Ecto neural progenitor cell (in vitro differentiated cells): ENCODE measurements at regions not wholly inside any gene's neighbourhood (a gene's known extent, or its start where the extent isn't known, plus 50 kb on each side); places are given as distances from the start of the nearest gene placed in this dataset.

Experiments
- DNase-seq: peaks from one replicate; pipeline ENCODE4 v3.0.0-alpha.2; 2018; ENCODE audit warnings: low spot score

- no peak for DNase-seq
Measured at GRCh38 chr1:182193908-182194550, 132.5 kb upstream of the ZNF648 start.

DNA sequence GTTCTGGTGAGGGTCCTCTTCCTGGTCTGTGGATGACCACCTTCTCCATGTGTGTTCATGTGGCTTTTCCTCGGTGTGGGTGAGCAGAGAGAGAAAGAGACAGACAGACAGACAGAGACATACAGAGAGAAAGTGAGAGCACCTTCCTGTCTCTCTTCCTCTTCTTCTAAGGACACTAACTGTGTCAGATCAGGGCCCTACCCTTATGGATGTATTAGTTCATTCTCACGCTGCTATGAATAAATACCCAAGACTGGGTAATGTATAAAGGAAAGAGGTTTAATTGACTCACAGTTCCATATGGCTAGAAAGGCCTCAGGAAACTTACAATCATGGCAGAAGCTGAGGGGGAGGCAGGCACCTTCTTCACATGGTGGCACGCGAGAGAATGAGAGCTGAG, 131.5 kb upstream of the ZNF648 start:
- no peak for DNase-seq

DNA sequence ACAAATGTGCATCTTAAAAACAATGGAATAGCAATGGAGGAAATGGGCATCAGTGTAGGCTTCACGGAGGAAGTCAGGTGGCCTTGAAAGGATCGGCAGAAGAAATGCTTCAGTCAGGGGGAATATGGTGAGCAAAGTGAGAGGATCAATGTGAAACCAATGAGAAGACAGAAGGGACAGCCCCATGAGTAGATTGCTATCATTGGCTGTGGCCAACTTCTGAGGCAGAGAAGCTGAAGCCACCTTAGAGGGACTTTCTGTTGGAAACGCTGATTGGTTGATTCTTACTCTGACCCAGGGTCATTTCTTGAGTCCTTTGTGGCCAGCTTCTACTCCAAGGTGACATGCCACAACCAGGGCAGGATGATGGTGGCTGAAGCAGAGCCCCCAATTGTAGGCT, 130.7 kb upstream of the ZNF648 start:
- DNase-seq: no peak

DNA sequence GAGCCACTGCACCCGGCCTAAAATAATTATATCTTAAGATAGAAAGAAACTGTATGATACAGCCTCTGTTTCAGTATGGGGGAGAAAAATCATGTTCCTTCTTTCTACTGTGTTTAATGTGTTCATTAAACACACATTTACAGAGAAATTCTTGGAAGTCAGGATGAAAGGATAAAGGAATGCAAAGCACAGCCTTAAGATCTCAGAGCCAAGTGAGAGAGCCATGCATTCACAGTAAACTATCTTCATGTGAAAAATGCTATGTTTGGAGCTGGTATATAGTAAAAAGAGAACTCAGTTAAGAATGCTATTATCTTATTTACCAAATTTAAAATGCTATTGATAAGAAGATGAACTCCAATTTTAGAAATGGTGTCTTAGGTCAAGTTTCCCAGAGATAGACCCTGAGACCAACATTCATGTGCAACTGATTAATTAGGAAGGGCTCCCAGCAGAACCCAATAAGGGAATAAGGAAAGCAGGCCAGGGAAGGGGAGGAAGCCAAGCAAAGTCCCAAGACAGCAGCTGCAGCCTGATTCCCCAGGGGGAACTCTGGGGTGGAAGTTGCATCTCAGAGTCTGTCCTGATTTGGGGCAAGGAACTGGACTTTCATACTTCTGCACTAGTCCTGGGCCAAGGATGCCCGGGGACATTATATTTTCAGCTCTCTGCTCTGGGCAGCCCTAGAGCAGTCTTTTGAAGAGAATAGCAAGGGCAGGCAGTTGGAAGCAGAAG, 130.0 kb upstream of the ZNF648 start:
- no peak for DNase-seq

GRCh38 chr1:182189535-182190066, 128.1 kb upstream of the ZNF648 start:
- DNase-seq: no peak

GRCh38 chr1:182186757-182187146, 125.2 kb upstream of the ZNF648 start:
- DNase-seq: no peak

DNA sequence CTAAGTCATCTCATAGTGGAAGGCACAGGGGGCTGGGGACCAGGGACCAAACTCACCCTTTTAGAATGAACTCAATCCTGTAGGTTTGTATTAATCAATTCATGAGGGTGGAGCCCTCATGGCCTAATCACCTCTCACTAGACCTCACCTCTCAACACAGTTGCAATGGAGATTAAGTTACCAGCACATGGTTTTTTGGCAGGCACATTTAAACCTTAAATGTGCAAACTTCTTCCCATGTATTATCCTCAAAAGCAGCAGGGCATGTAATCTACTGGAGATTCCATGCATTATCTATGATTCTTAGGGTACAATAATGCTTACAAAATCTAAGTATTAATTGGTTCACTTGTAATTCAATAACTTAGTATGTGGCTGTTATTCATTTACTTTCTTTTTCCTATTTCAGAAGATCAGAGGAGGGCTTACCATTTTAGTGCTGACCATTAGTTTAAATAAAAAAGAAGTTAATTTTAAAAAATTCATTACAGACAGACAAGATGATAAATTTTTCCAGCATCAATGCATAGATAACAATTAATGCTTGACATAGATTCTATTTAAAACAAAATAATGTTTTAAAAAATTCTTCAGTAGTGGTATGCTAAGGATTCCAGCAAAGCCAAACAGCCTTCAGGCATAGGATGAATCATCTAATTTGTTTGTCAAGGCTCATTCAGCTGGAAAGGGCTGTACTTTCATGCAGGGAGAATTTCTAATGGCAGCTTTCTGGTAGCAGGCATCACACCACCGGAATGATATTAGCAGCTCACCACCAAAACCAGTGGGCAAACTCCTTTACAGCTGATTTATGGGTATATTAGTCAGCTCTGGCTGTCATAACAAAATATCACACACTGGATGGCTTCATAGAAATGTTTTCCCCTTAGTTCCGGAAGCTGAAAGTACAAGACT, 124.6 kb upstream of the ZNF648 start:
- no peak for DNase-seq

DNA sequence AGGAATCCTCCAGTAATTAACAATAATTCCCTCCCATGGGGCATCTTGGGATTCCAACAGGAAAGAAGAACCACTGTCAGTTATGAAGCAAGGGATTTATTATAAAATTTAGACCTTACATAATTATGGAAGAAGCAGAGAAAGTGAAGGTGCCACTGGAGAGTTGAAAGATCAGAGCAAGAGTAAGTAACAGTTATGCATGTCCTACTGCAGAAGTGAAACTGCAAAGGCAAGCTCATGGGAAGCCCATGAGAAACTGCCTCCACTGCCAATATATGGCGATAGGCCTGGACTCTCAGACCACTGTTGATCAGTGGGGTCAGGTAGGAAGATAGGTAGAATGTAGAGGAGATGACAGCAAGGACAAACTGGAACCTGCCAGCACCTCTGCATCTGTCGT, 123.6 kb upstream of the ZNF648 start:
- DNase-seq: no peak

DNA sequence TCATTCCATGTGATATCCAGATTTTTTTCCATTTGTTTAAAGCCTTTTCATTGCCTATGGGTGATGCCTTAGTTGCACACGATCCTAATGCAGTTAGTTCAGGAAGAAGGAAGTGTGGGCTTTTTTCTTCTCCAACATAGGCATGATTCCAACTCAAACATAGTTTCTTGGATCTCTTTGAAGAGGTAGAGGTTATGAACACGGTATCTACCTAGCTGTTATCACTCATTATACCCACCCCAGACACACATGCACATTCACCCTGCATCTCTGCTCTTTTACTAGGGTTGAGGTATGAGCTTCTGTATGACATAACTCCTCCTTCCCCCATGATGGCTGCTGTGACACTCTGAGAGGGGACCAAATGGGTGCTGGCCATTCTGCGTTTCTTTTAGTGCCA, 122.1 kb upstream of the ZNF648 start:
- no peak for DNase-seq

- no peak for DNase-seq
Measured at GRCh38 chr1:182182311-182182710, 120.8 kb upstream of the ZNF648 start.

DNA sequence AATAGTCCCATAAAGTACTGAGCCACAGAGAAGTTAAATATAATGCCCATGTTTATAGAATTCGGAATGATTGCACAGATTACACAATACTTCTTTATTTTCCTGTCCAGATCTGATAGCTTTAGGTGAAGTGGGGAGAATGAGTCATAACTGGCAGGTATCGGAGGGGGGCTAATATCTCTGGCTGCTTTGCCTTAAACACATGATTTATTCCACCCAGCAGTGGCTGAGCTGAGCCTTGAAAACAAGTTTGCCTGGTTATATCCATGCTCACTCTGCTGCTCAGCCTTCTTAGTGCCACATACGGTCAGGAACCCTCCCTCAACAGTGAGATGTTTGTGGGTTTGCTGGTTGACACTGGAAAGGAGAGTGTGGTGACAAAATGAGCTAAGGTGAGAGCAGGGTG, 119.7 kb upstream of the ZNF648 start:
- no peak for DNase-seq

DNA sequence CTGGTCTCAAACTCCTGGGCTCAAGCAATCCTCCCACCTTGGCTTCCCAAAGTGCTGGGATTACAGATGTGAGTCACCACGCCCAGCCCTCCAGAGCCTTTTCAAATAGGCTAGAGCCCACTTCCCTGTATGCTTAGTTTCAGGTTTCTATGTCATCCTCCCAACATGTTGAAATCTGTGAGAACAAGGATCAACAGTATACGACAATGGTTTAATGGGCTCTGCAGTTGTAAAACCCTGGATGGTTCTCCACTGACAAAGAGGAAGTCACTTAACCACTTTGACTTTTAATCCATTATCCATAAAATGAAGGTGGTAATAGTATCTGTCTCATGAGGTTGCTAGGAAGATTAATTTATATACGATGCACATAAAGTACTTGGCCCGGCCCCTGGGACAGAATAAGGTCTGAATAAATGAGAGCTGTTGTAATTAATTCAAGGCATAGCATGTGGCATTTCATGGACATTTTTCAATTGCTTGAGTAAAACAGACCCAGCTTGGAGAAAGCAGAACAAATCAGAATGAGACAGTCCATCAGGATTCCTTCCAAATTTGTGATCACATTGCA, 113.9 kb upstream of the ZNF648 start:
- DNase-seq: no peak

GRCh38 chr1:182174513-182174855, 113.0 kb upstream of the ZNF648 start:
- DNase-seq: no peak

GRCh38 chr1:182173808-182174512, 112.4 kb upstream of the ZNF648 start:
- no peak for DNase-seq

- no peak for DNase-seq
Measured at GRCh38 chr1:182172699-182173098, 111.2 kb upstream of the ZNF648 start.

GRCh38 chr1:182170891-182171461, 109.5 kb upstream of the ZNF648 start:
- DNase-seq: no peak

DNA sequence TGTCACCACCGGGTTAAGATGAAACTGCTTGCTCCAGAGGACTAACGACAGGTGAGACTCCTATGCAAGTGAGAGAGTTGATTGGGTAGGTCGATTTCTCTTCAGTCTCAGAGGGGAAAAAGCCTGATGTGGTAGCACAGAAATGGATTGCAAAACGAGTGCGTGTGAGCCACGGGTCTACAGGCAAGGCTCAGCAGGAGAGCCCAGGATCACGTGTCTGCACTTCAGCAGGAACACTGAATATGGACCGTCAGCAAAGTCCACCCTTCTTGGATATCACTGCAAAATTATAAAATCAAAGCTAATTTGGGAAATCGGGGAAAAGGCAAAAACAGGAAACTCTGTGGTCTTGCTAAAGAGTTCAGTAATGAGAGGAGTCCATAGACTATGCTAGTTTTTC, 107.7 kb upstream of the ZNF648 start:
- DNase-seq: no peak

DNA sequence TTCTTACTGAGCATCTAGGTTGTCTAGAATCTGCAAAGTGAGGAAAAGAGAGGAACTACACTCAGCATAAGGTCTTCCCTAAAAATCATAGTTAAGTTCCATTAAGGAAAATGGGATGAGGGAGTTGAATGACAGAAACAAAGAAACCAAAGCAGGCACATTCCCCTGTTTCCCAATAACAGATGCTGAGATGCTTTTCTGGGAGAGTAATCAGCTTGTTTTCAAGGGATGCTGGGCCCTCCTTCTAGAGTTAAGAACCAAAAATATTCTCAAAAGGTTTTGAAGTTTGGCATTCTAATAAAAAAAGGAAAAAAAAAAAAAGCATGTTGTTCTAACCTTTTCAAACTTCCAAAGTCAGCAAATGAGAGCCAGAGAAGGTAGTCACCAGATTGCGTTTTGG, 105.2 kb upstream of the ZNF648 start:
- DNase-seq: no peak

- no peak for DNase-seq
Measured at GRCh38 chr1:182166321-182166720, 104.8 kb upstream of the ZNF648 start.

DNA sequence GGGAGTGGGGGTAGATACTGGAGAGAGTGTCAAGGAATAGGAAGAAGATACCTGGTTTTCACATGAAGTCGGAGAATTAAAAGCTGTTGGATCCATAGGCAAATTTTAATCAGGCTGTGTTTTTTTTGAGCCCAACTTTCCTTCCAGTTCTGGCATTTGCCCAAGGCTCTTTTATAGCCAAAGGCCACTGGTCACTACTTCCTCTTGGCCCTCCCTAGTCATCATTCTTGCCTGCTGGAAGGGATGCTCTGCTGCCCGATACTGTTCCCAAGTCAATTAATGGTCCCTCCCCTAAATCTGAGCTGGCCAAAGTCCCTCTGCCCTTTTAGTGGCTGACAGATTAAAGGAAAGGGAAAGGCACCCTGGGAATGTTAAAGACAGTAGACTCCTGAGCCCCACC, 102.8 kb upstream of the ZNF648 start:
- DNase-seq: no peak

DNA sequence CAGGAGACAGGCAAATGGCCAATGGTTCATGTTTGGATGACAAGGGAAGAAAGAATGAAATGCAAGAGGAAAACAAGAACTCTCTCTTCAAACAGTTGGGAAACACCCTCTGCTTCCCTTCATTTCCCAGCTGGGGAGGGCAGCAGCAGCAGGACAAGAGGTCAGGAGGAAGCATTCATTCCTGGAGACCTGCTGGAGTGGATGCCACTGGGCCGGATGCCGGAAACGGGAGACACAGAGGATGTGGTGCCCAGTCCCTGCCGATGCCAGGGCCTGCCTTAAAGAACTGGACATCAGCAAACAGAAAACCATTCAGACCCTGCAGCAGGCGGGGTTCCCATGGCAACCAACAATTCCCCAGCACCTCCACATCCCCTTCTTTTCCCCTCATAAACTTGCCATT, 102.3 kb upstream of the ZNF648 start:
- no peak for DNase-seq
